IPS-NIHi7 (cell line): ENCODE measurements at regions not wholly inside any gene's neighbourhood (a gene's known extent, or its start where the extent isn't known, plus 50 kb on each side); places are given as distances from the start of the nearest gene placed in this dataset.

ENCODE experiments used
- DNase-seq: peaks from one replicate; pipeline ENCODE4 v3.0.0; 2012; ENCODE audit warnings: mixed read lengths; ENCODE audit errors: extremely low spot score

- no peak for DNase-seq
Observed at GRCh38 chrX:129176710-129177109, 346.6 kb downstream of the SMARCA1 start.

- DNase-seq: peak; percentile 35
Observed at GRCh38 chrX:129161108-129161507, 362.2 kb downstream of the SMARCA1 start.

DNA sequence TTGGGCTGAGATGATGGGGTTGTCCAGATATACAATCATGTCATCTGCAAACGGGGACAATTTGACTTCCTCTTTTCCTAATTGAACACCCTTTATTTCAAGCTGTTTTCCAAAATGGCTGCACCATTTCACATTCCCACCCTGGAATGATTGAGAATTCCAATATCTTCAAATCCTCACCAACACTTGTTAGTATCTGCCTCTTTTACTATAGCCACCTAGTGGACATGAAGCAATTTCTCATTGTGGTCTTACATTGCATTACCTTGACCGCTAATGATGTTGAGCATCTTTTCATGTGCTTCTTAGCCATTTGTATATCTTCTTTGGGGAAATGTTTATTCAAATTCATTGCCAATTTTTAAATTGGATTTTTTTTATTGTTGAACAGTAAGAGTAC, 364.8 kb downstream of the SMARCA1 start:
- DNase-seq: no peak

DNA sequence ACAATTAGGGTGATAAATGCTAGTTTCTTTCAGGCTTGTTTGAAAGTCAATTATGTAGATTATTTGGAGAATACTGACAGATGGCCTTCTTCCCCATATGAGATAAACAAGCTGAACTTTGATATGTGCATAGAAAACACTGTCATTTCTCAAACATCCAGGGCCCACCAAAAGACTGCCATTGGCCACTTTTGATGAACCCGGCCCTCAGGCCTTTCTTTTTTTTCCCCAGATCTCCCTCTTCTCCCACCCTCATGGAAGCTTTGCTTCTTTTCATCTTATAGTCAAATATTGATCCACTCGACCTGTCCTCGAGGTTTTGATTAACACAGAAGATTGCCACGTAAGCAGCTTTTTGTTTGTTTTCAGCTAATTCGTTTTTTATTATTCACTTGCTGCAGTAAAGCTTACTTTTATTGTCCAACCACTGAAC, 377.4 kb downstream of the SMARCA1 start:
- DNase-seq: no peak

DNA sequence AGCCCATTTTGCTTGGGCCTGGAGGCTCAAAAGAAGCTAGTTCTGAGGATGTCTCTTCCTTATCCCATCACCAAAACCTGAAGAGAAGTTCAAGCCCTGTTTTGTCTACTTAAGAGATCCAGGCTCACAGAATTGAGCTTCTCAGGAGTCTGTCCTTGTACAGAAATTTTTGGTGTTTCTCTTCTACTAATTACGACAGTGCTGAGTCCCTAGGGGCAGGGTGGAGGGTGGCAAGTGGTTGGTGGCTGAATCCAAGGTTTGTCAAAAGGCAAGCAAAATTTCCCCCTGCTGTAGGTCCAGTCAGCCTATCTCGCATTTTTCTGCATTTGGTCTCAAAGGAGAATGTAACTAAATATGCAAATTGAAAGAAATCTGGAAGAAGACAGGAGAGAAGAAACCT, 377.9 kb downstream of the SMARCA1 start:
- DNase-seq: no peak

DNA sequence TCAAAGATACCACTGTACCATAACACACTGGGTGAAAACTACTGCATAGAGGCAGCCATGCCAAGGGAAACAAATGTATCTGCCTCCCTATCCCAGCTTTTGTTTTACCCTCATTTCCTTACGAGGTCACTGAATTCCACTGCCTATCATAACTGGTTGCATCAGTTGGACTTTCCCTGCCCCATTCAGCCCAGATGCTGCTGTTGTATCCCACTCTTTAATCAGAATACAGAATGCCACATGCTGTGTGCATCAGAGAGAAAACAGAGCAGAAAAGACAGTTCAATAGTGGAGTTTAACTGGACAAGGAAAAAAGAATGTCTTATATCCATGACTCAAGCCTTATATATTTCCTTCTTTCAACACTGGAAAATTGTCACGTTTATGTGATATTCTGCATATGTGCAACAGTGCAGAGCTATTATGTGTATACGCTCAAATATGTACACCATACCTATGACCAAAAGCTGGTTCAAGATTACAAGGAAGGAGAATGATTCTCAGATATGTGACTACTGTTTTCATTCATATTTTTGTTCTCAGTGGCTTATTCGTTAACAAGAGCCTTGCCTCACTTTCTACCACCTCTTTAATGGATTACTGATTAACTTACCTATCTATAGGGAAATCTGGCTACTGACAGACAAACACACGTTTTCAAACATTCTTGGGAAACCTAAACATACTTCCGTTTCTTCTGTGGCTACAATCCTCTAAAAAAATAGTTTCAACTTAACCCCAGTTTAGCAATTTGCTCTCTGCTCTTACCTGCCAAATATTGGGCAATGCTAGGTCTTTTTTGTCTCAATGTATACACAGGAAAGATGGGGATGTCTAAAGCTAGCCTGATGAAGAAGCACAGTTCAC, 378.9 kb downstream of the SMARCA1 start:
- no peak for DNase-seq

GRCh38 chrX:129139837-129140598, 383.3 kb downstream of the SMARCA1 start:
- DNase-seq: no peak

- no peak for DNase-seq
Observed at GRCh38 chrX:129125122-129125914, 398.0 kb downstream of the SMARCA1 start.

- DNase-seq: no peak
Observed at GRCh38 chrX:129123795-129124194, 399.5 kb downstream of the SMARCA1 start.

DNA sequence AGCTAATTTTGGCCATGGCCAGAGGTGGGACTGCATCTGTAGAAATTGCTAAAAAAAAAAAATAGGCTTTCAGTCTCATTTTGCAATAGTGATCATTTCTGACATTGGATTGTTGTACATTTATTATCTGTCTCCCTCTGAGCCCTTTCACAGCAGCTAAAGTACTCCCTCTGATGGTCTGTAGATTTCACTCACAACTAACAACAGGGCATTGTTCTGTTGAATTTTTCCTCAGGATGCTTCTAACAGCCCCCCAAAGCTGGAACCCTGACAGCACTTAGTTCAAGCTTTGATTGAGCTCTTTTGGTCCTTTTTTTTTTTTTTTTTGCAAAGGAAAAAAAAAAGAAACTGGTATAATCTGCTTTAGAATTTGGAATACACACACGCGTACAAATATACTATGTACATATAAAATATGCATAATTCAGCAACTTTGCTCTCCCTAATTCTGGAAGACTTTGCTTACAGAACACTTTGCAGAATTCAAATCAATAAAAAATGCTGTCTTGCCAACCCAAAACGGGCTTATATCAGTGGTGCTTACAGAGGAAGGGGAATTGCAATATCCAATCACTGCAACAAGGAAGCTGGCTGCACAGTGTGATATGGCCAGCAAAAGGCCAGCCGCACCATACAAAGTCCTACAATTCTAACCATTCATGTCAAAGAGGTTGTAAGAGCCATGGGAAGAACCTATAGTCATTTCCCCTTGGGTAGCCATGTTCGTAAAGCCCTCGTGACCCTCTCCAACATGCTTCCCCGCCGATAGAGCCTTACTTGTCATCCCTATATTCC, 406.4 kb downstream of the SMARCA1 start:
- DNase-seq: peak; percentile 23

DNA sequence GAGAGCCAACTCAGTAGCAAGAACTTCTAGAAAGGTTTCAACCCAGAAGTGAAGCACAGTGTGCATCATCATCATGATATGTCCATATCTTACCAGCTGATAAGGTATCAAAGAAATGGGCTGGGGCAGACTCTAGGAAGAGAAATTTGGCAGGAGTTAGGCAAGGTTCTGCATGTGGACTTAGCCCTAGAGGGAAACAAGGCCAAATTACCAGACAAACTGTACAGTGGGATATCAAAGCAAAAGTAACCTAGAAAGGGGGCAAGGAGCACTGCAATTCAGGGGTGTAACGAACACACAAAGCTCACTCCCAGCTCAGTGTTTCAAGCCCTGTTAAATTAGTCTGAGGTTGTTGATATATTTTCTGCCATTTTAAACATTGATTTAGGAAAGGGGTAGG, 407.4 kb downstream of the SMARCA1 start:
- DNase-seq: no peak

DNA sequence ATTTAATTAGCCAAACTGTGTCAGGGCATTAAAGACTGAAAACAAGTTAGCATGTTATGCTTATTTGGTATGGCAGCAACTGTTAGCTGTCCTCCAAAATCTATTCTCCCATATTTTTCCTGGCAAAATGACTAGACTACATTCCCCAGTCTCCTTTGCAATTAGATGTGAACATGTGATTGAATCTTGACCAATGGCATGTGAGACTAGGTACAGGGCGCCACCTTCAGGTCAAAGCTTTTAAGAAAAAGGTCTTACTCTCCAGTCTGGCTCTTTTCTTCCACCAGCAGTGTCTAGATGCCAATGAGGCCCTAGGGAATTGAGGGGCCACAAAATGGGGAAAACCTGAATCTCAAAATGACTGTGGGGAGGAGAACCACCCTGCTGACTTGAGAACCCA, 408.2 kb downstream of the SMARCA1 start:
- peak; percentile 78 for DNase-seq

DNA sequence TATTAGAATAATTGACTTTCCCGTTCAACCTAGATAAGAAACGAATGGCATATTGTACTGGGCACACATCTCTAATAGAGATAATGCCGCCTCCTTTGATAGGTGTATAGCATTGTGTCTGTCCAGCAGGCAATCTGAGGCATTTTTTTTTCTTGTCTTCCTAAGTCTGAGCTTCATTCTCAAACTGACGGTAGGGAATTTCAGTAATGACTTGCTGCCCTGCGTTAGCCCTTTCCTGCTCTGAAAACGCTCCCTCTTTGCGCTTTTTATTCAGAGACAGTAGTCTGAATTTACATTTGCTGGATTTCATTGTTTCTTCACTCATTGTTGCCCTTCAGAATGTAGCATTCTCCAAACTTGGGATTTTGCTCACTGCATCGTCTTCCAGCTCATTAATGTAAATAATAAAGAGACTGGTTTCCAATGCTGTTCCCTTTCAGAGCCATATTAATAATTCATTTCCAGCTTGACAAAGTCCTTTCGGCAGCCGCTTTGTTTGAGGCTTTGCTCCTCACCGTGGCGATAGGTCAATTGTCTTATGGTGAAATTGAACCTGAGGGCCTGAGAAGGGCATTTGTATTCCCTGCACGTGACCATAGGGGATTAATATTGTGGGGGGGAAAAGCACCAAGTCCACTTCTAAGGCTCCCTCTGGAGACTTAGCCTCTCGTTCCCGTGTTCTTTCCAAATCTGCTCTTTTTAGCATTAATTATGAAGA, 412.1 kb downstream of the SMARCA1 start:
- no peak for DNase-seq

DNA sequence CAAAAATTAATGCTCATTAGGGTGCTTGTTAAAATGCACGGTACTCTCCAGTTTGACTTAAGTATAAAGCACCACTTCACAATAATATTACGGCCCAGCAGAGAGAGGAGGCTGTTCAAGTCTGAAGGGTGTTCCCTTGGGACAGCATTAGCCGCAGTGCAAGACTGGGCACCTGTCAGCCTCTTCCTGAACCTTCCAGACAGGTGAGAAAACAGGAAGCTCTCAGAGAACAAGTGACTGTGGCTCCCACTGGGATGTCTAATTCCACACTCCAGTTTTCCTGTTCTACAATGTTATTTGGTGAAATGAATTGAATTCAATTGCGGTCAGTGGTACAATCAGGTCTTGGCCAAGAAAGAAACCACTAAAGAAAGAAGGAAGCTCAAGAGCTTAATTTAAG, 414.4 kb downstream of the SMARCA1 start:
- DNase-seq: no peak

DNA sequence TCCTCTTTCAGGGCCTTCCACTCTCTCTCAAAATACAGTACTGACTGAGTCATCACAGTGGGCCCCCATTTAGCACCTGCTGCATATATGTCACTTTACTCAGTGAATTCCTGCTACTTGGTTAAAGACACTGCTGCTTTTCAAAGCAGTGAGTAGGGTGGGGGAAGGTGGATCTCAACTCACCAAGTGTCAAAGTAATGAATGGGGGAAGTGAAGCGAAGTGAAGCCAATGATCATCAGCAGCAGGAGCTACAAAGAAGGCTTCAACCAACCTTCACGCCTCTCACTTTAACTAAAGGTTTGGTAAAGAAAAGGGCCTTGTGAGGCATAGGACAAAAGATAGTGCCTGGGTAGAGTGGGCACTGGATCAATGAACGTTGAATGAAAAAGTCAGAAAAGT, 424.1 kb downstream of the SMARCA1 start:
- DNase-seq: peak; percentile 28

DNA sequence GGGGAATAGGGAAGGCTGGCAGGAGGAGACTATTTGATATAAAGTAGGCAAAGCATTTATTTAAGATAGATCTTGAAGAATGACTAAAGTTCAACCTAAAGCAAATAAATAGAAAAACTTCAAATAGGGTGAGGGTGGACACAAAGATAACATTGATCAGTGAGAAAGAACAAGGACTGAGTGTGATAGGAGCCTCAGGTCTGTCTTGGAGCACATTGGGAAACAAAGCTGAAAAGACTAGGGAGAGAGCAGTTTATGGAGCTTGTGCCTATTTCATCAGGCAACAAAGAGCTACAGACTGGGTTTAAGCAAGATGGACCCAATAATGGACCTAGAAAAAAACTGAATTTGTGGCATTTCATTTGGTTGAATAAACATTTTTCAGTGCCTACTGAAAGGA, 425.6 kb downstream of the SMARCA1 start:
- DNase-seq: no peak

DNA sequence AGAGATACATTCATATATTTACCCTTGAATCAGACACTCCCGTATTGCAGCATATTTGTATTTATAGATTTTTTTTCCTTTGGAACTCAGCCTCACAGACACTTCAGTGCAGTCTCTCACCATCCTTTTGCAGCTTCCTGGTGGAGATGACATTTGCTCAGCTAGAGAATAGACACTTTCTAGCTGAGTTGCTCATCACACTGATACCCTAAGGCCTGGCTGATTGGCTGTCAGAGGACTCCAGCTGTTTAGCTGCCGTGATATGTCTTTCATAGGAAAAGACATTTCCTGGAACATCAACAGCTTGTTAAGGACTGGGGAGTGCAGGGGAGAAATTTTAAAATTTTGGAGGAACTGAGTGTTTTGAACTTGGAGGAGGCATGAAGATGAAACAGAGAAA, 429.6 kb downstream of the SMARCA1 start:
- no peak for DNase-seq

DNA sequence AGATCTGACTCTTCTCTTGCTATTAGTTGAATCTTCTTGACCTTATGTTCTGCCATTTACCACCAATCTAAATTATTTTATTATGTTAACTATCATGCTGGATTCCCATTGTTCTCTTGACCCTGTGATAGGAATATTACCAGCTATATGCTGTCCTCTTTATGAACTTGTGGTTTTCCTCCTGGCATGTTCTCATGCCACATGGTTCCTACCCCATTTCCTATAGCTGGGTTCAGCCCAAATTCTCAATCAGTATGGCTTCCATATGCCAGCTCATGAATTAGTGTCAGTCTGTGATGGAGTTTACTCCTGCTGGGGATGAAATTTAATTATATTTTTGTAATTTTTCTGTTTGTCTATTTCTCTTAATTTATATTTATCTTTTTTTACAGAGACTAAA, 430.5 kb downstream of the SMARCA1 start:
- DNase-seq: no peak

GRCh38 chrX:129092242-129092641, 431.0 kb downstream of the SMARCA1 start:
- DNase-seq: no peak

- DNase-seq: peak; percentile 58
Observed at GRCh38 chrX:129091097-129091496, 432.2 kb downstream of the SMARCA1 start.

DNA sequence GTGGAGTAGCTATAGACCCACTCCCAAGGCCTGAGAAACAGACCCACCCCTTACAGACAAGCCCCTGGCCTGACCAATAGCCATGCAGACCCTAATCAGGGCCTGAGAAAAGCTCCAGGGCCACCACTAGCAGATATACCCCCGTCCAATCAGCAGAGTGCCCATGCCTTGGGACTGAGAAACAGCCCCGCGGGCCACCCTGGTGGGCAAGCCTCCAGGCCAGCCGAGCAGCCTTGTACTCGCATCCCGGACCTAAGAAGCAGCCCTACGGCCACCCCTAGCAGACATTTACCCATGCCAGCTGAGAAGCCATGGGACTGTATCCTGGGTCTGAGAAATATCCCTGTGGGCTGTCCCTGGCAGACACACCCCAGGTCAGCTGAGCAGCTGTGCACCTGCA, 436.5 kb downstream of the SMARCA1 start:
- DNase-seq: no peak
